HPDE6-E6E7 (cell line): ENCODE measurements at regions not wholly inside any gene's neighbourhood (a gene's known extent, or its start where the extent isn't known, plus 50 kb on each side); places are given as distances from the start of the nearest gene placed in this dataset.

Source experiments
- DNase-seq: peaks from one replicate; pipeline ENCODE4 v3.0.0; 2011; ENCODE audit warnings: missing footprints; ENCODE audit errors: extremely low spot score

- no peak for DNase-seq
Measured at GRCh38 chrX:120819126-120819525, 56.5 kb downstream of the CT47B1 start.

- no peak for DNase-seq
Measured at GRCh38 chrX:120813982-120814381, 61.7 kb downstream of the CT47B1 start.

GRCh38 chrX:120801426-120801825 lies 74.2 kb downstream of the CT47B1 start:
- no peak for DNase-seq

GRCh38 chrX:120797188-120797851 lies 78.3 kb downstream of the CT47B1 start:
- no peak for DNase-seq

GRCh38 chrX:120795301-120795700 lies 80.4 kb downstream of the CT47B1 start:
- DNase-seq: no peak

GRCh38 chrX:120794525-120794975 lies 81.1 kb downstream of the CT47B1 start:
- no peak for DNase-seq

- no peak for DNase-seq
Measured at GRCh38 chrX:120793098-120793497, 82.6 kb downstream of the CT47B1 start.

GRCh38 chrX:120791013-120791643 lies 84.5 kb downstream of the CT47B1 start:
- no peak for DNase-seq

- DNase-seq: no peak
Measured at GRCh38 chrX:120790552-120790951, 85.1 kb downstream of the CT47B1 start.

- DNase-seq: peak; percentile 37
Measured at GRCh38 chrX:120790118-120790517, 85.5 kb downstream of the CT47B1 start.

GRCh38 chrX:120781403-120781802 lies 94.3 kb downstream of the CT47B1 start:
- DNase-seq: no peak

GRCh38 chrX:120775959-120776358 lies 99.7 kb downstream of the CT47B1 start:
- no peak for DNase-seq

- DNase-seq: no peak
Measured at GRCh38 chrX:120774606-120775005, 101.1 kb downstream of the CT47B1 start.

- no peak for DNase-seq
Measured at GRCh38 chrX:120773801-120774200, 101.9 kb downstream of the CT47B1 start.

- no peak for DNase-seq
Measured at GRCh38 chrX:120769576-120770341, 105.9 kb downstream of the CT47B1 start.

GRCh38 chrX:120768681-120769080 lies 107.0 kb downstream of the CT47B1 start:
- DNase-seq: no peak

- DNase-seq: no peak
Measured at GRCh38 chrX:120768254-120768653, 107.4 kb downstream of the CT47B1 start.

- no peak for DNase-seq
Measured at GRCh38 chrX:120763269-120763668, 112.4 kb downstream of the CT47B1 start.

- DNase-seq: no peak
Measured at GRCh38 chrX:120761810-120762209, 113.9 kb downstream of the CT47B1 start.

GRCh38 chrX:120759685-120760084 lies 116.0 kb downstream of the CT47B1 start:
- DNase-seq: no peak

GRCh38 chrX:120755066-120755846 lies 120.4 kb downstream of the CT47B1 start:
- no peak for DNase-seq
